OCI-LY7 (cell line): ENCODE measurements at regions not wholly inside any gene's neighbourhood (a gene's known extent, or its start where the extent isn't known, plus 50 kb on each side); places are given as distances from the start of the nearest gene placed in this dataset.

Experiments
- BruUV-seq: library from RNA; stranded (reverse); fragments of 400-500 nt; replicated peaks from 2 replicates; lab custom pipeline; 2021; lab: Mats Ljungman, UMichigan
- CTCF ChIA-PET: fragments of 300-600 bp; sonication (Branson Sonifier 250); formaldehyde crosslinking; loops from one replicate; lab custom pipeline; 2022; ENCODE audit warnings: antibody characterized with exemption; ENCODE audit not compliant: unreplicated experiment; lab: Charles Lee
- POLR2A ChIA-PET: fragments of 300-600 bp; sonication (Branson Sonifier 250); formaldehyde crosslinking; loops from one replicate; lab custom pipeline; 2022; ENCODE audit warnings: antibody characterized with exemption; lab: Charles Lee
- DNase-seq: peaks from one replicate; pipeline ENCODE4 v3.0.0-alpha.2; 2015; ENCODE audit warnings: low spot score
- H2AFZ ChIP-seq: fragments of 200-600 bp; sonication (generic), shearing (Covaris generic); 2 replicates; pipeline ENCODE4 v1.6.1; 2014; ENCODE audit warnings: mild to moderate bottlenecking, antibody characterized with exemption, low read length, moderate library complexity
- H3K27ac ChIP-seq: fragments of 200-600 bp; sonication (generic); 2 replicates; pipeline ENCODE4 v1.5.1; 2014; ENCODE audit warnings: mixed run types, low read depth, mild to moderate bottlenecking, moderate library complexity, low read length, inconsistent platforms; ENCODE audit not compliant: poor library complexity, severe bottlenecking
- H3K36me3 ChIP-seq: fragments of 200-600 bp; sonication (generic); 2 replicates; pipeline ENCODE4 v1.6.1; 2014; ENCODE audit warnings: mild to moderate bottlenecking, antibody characterized with exemption, low read length, moderate library complexity, mixed read lengths; ENCODE audit not compliant: insufficient read depth
- H3K4me1 ChIP-seq: fragments of 200-600 bp; sonication (generic); 2 replicates; pipeline ENCODE4 v1.5.1; 2014; ENCODE audit warnings: mild to moderate bottlenecking, low read length; ENCODE audit not compliant: insufficient read depth, poor library complexity, severe bottlenecking
- H3K4me2 ChIP-seq: fragments of 200-600 bp; sonication (generic); 2 replicates; pipeline ENCODE4 v1.6.1; 2014; ENCODE audit warnings: mild to moderate bottlenecking, low read length
- H3K4me3 ChIP-seq: fragments of 200-600 bp; sonication (generic); 2 replicates; pipeline ENCODE4 v1.5.1; 2014; ENCODE audit warnings: mild to moderate bottlenecking, low read depth, low read length; ENCODE audit not compliant: poor library complexity, severe bottlenecking
- H3K79me2 ChIP-seq: fragments of 200-600 bp; sonication (generic); 2 replicates; pipeline ENCODE4 v1.6.1; 2016; ENCODE audit warnings: low read depth, mild to moderate bottlenecking, low read length, moderate library complexity, mixed read lengths; ENCODE audit not compliant: insufficient read depth
- H3K9me2 ChIP-seq: fragments of 200-600 bp; sonication (generic); 2 replicates; pipeline ENCODE4 v1.6.1; 2016; ENCODE audit warnings: mild to moderate bottlenecking, low read length, mixed read lengths; ENCODE audit not compliant: insufficient read depth
- H3K9me3 ChIP-seq: fragments of 200-600 bp; sonication (generic); 2 replicates; pipeline ENCODE4 v1.6.1; 2014; ENCODE audit warnings: mild to moderate bottlenecking, mixed run types, low read length, mixed read lengths
- H4K20me1 ChIP-seq: fragments of 200-600 bp; sonication (generic); 2 replicates; pipeline ENCODE4 v1.6.1; 2014; ENCODE audit warnings: mild to moderate bottlenecking, antibody characterized with exemption, low read length, moderate library complexity, mixed read lengths; ENCODE audit not compliant: insufficient read depth
- EZH2phosphoT487 ChIP-seq: fragments of 200-600 bp; sonication (generic); IDR thresholded peaks from 2 replicates; pipeline ENCODE4 v1.6.1; 2018; ENCODE audit warnings: low read depth, borderline replicate concordance, mild to moderate bottlenecking, mixed run types, antibody characterized with exemption, low read length, moderate library complexity, mixed read lengths
- intact Hi-C: fragments of 100-400 bp; cut with micrococcal nuclease; formaldehyde crosslinking; loops from one replicate; pipeline ENCODE4 v1.10.0; 2022; ENCODE audit not compliant: unreplicated experiment
- TF ChIP-seq, protein P1 (sequence below): fragments of 200-600 bp; sonication (generic); conservative IDR thresholded peaks from 2 replicates; pipeline ENCODE4 v1.5.1; 2014; ENCODE audit warnings: mild to moderate bottlenecking, antibody characterized with exemption, low read length, moderate library complexity, mixed read lengths

DNA sequence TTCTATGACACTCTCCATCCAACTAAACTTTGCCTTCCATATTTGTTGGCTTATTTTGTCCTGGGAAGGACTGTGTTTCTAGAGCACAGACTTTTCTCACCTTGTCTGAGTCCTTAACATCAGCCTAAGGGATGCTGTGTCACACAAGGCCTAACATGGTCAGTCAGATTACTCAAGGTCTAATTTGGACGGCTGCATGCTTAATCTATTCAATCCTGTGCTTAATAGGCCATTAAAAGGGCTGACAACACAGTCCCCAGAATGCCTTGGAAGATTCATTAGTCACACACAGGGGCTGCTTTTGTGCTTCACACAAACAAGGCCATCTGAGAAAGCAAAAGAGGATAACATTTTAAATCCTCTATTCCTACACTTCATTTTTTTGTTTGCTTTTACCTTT is 84.0 kb downstream of the DYNAP start:
- intact Hi-C loops: loop anchor here (5.0 kb wide), 1 partner anchor 307 kb away; no protein-coding TSS in a partner anchor
- no peak overlapping the region for H3K4me2 ChIP-seq
- H3K27ac ChIP-seq: no peak overlapping the region
- no peak overlapping the region for H2AFZ ChIP-seq
- ChIA-PET CTCF (no interaction called here), POLR2A (interaction anchor here (0.5 kb wide), 1 partner anchor 705 kb away, joined by 3 read pairs; no protein-coding TSS in a partner anchor)
- no peaks in the 10 kb centered on the region for H3K79me2 ChIP-seq
- H3K4me1 ChIP-seq: no peaks in the 10 kb centered on the region
- no TSS peak for BruUV-seq
- no peaks in the 10 kb centered on the region for H3K9me2 ChIP-seq
- DNase-seq: no peak
- no peaks in the 10 kb centered on the region for H3K9me3 ChIP-seq
- no peaks in the 10 kb centered on the region for H3K36me3 ChIP-seq
- no peak overlapping the region for H3K4me3 ChIP-seq
- TF ChIP-seq, protein P1, sequence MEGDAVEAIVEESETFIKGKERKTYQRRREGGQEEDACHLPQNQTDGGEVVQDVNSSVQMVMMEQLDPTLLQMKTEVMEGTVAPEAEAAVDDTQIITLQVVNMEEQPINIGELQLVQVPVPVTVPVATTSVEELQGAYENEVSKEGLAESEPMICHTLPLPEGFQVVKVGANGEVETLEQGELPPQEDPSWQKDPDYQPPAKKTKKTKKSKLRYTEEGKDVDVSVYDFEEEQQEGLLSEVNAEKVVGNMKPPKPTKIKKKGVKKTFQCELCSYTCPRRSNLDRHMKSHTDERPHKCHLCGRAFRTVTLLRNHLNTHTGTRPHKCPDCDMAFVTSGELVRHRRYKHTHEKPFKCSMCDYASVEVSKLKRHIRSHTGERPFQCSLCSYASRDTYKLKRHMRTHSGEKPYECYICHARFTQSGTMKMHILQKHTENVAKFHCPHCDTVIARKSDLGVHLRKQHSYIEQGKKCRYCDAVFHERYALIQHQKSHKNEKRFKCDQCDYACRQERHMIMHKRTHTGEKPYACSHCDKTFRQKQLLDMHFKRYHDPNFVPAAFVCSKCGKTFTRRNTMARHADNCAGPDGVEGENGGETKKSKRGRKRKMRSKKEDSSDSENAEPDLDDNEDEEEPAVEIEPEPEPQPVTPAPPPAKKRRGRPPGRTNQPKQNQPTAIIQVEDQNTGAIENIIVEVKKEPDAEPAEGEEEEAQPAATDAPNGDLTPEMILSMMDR: no peak
- no peak for TF ChIP-seq EZH2phosphoT487
- no peaks in the 10 kb centered on the region for H4K20me1 ChIP-seq

DNA sequence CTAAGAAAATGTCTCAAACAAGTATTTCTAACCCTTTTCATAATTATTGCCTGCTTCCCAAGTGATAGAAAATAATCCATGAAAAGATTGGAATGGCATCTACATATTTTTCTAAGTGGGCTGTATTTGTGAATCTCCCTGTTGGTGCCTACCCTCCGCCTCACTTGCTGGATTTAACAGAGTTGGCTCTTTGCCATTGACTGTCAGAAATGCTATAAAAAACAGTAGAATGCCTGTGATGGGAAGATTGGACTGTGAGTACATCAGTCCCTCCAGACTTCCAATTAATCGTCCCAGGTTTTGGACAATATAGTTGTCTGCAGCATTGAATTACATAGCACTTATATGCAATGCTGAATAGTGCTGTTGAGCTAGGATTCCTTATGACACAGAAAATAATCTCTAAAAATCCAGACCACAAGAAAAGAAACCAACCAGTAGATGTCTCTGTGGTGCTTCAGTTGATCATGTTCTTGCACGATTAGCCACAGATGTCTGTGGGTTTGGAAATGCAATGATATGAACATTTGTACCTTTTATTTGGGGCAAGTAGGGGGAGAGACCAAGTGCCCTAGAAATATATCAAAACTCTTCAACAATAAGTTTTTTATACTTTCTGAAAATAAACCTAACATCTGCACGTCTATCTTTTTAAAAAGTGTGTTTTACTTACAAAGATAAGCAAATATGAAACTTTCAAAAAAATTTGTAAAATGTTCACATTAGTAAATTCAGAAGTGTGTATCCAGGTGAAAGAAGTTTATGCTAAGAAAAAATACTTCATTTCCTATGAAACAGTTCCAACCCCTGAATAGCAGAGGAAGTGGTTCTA is 88.5 kb downstream of the DYNAP start:
- ChIA-PET POLR2A (interaction anchor here (0.7 kb wide), 1 partner anchor 16 kb away, joined by 3 read pairs; no protein-coding TSS in a partner anchor), CTCF (no interaction called here)
- H3K36me3 ChIP-seq: no peaks in the 10 kb centered on the region
- no peaks in the 10 kb centered on the region for H3K9me2 ChIP-seq
- TF ChIP-seq, protein P1: peak; percentile 60
- TF ChIP-seq EZH2phosphoT487: no peak
- H4K20me1 ChIP-seq: no peaks in the 10 kb centered on the region
- H3K4me3 ChIP-seq: no peak overlapping the region
- H3K9me3 ChIP-seq: no peaks in the 10 kb centered on the region
- no peaks in the 10 kb centered on the region for H3K4me1 ChIP-seq
- peak; percentile 18 for DNase-seq
- no peak overlapping the region for H3K4me2 ChIP-seq
- no peak overlapping the region for H3K27ac ChIP-seq
- no TSS peak for BruUV-seq
- intact Hi-C loops: loop anchor here (5.0 kb wide), 1 partner anchor 303 kb away; no protein-coding TSS in a partner anchor
- H3K79me2 ChIP-seq: no peaks in the 10 kb centered on the region
- no peak overlapping the region for H2AFZ ChIP-seq

DNA sequence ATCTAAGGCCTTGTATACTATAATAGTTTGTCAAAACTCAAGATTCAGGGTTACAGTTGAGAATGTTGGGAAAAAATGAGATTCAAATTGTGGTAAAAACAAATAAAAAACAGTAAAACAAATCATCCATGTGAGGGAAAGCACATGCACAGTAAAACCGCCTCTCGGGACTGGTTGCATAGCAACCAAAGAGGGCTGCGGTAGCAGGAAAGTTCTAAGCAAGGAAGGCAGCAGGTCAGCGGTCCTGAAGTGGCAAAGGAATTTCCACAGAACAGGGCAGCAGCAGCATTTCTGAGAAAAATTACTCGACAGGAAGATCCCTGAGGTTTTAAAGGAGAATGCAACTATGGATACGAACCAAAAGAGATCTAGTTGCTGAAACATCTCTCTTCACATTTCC is 93.7 kb downstream of the DYNAP start:
- Histone ChIP-seq H4K20me1 (no peaks in the 10 kb centered on the region), H3K27ac (no peak overlapping the region), H3K36me3 (no peaks in the 10 kb centered on the region), H3K9me3 (no peaks in the 10 kb centered on the region), H3K4me3 (no peak overlapping the region), H2AFZ (no peak overlapping the region), H3K9me2 (no peaks in the 10 kb centered on the region), H3K4me1 (no peaks in the 10 kb centered on the region), H3K4me2 (no peak overlapping the region), H3K79me2 (no peaks in the 10 kb centered on the region)
- BruUV-seq: no TSS peak
- TF ChIP-seq, protein P1: no peak
- ChIA-PET CTCF (no interaction called here), POLR2A (interaction anchor here (1.2 kb wide), 1 partner anchor 26 kb away, joined by 3 read pairs; no protein-coding TSS in a partner anchor)
- DNase-seq: no peak
- intact Hi-C loops: no loop called here
